H1 (cell line): ENCODE measurements at regions not wholly inside any gene's neighbourhood (a gene's known extent, or its start where the extent isn't known, plus 50 kb on each side); places are given as distances from the start of the nearest gene placed in this dataset.

Source experiments
- CTCF ChIA-PET: fragments of 300-600 bp; sonication (Branson Sonifier 250); formaldehyde crosslinking; loops from one replicate; lab custom pipeline; 2021; ENCODE audit not compliant: partially characterized antibody; lab: Charles Lee
- POLR2A ChIA-PET: fragments of 300-600 bp; sonication (Branson Sonifier 250); formaldehyde crosslinking; loops from one replicate; lab custom pipeline; 2021; ENCODE audit warnings: inconsistent platforms; ENCODE audit not compliant: partially characterized antibody; lab: Charles Lee
- DNase-seq, 2 experiments: peaks; one replicate each; pipeline versions ENCODE4 v3.0.0 to v3.0.0-alpha.2; 2010 to 2022; ENCODE audit warnings: low spot score in 2 of 2, low read depth in 1 of 2, mixed read lengths in 1 of 2
- FAIRE-seq: peaks from 2 replicates; lab custom pipeline; 2011; peaks lifted over from hg19 to GRCh38; lab: Jason Lieb, UNC
- H2AFZ ChIP-seq: 2 replicates; pipeline ENCODE4 v1.8.1; 2012; ENCODE audit warnings: low read length, inconsistent platforms
- H2AK5ac ChIP-seq: 2 replicates; pipeline ENCODE4 v1.6.1; 2013; ENCODE audit warnings: low read depth, low read length
- H2BK120ac ChIP-seq: replicated peaks from 2 replicates; pipeline ENCODE3; 2013; ENCODE audit warnings: low read depth, low read length, inconsistent platforms
- H2BK12ac ChIP-seq: 2 replicates; pipeline ENCODE4 v1.6.1; 2013; ENCODE audit warnings: low read depth, low read length
- H2BK15ac ChIP-seq: 2 replicates; pipeline ENCODE4 v1.6.1; 2013; ENCODE audit warnings: low read length
- H2BK20ac ChIP-seq: 2 replicates; pipeline ENCODE4 v1.6.1; 2013; ENCODE audit warnings: low read length
- H2BK5ac ChIP-seq: 2 replicates; pipeline ENCODE4 v1.6.1; 2013; ENCODE audit warnings: low read depth, low read length
- H3K14ac ChIP-seq: 2 replicates; pipeline ENCODE4 v1.6.1; 2013; ENCODE audit warnings: inconsistent platforms; ENCODE audit not compliant: insufficient read length
- H3K18ac ChIP-seq: 2 replicates; pipeline ENCODE4 v1.6.1; 2013; ENCODE audit warnings: low read length; ENCODE audit errors: extremely low read depth
- H3K23ac ChIP-seq: 2 replicates; pipeline ENCODE4 v1.6.1; 2013; ENCODE audit warnings: inconsistent platforms; ENCODE audit not compliant: insufficient read length
- H3K23me2 ChIP-seq: 2 replicates; pipeline ENCODE4 v1.6.1; 2013; ENCODE audit warnings: low read depth, low read length
- H3K27ac ChIP-seq: 2 replicates; pipeline ENCODE4 v1.6.1; 2011; ENCODE audit warnings: low read depth, low read length, inconsistent platforms
- H3K27me3 ChIP-seq, 4 experiments: replicated peaks in 1 of 4; 1 replicate in 1 of 4; 2 replicates in 3 of 4; pipeline versions ENCODE4 v1.6.1 to v1.8.1; 2011 to 2013; ENCODE audit warnings: low read length in 3 of 4, mild to moderate bottlenecking in 3 of 4, inconsistent platforms in 2 of 4, mixed read lengths in 2 of 4, moderate library complexity in 1 of 4; ENCODE audit not compliant: control insufficient read depth in 3 of 4, insufficient read depth in 3 of 4; ENCODE audit errors: extremely low read depth in 1 of 4
- H3K36me3 ChIP-seq, 4 experiments: 2 replicates each; pipeline versions ENCODE4 v1.6.1 to v1.8.1; 2011 to 2013; ENCODE audit warnings: mild to moderate bottlenecking in 4 of 4, low read length in 3 of 4, moderate library complexity in 2 of 4, control low read depth in 1 of 4, inconsistent platforms in 1 of 4; ENCODE audit not compliant: insufficient read depth in 4 of 4, control insufficient read depth in 2 of 4
- H3K4ac ChIP-seq: replicated peaks from 2 replicates; pipeline ENCODE3; 2013; ENCODE audit warnings: low read length, low read depth, mixed read lengths, inconsistent platforms; ENCODE audit not compliant: insufficient read length
- H3K4me1 ChIP-seq, 4 experiments: replicated peaks in 1 of 4; 1 replicate in 1 of 4; 2 replicates in 3 of 4; pipeline versions ENCODE4 v1.6.1 to v1.8.1; 2011 to 2013; ENCODE audit warnings: low read length in 3 of 4, inconsistent platforms in 2 of 4, mixed read lengths in 1 of 4; ENCODE audit not compliant: insufficient read depth in 4 of 4, control insufficient read depth in 3 of 4
- H3K4me2 ChIP-seq, 2 experiments: 2 replicates each; pipeline versions ENCODE4 v1.6.1 to v1.8.1; 2011 to 2013; ENCODE audit warnings: low read depth in 2 of 2, low read length in 2 of 2, control low read depth in 1 of 2, inconsistent platforms in 1 of 2, mild to moderate bottlenecking in 1 of 2; ENCODE audit not compliant: insufficient read depth in 1 of 2
- H3K4me3 ChIP-seq, 4 experiments: fragments of 200-600, 300-600 bp in 1 of 4; sonication (generic), shearing (Covaris generic), sonication (Bioruptor Twin) in 1 of 4; 2 replicates each; pipeline versions ENCODE4 v1.5.1 to v1.8.1; 2011 to 2016; ENCODE audit warnings: low read length in 4 of 4, low read depth in 3 of 4, control low read depth in 2 of 4, inconsistent platforms in 2 of 4, mild to moderate bottlenecking in 2 of 4, mixed read lengths in 1 of 4, moderate library complexity in 1 of 4; ENCODE audit not compliant: insufficient read depth in 2 of 4; ENCODE audit errors: extremely low read depth in 1 of 4
- H3K56ac ChIP-seq: replicated peaks from 2 replicates; pipeline ENCODE3; 2013; ENCODE audit warnings: low read depth, mild to moderate bottlenecking, mixed read lengths, low read length, inconsistent platforms; ENCODE audit not compliant: insufficient read length
- H3K79me1 ChIP-seq: 2 replicates; pipeline ENCODE4 v1.6.1; 2013; ENCODE audit warnings: low read depth, low read length, control low read depth
- H3K79me2 ChIP-seq, 2 experiments: 2 replicates each; pipeline versions ENCODE4 v1.6.1 to v1.8.1; 2012 to 2013; ENCODE audit warnings: low read length in 2 of 2, mild to moderate bottlenecking in 2 of 2, inconsistent platforms in 1 of 2; ENCODE audit not compliant: insufficient read depth in 2 of 2, control insufficient read depth in 1 of 2
- H3K9ac ChIP-seq, 4 experiments: replicated peaks in 1 of 4; 1 replicate in 1 of 4; 2 replicates in 3 of 4; pipeline versions ENCODE4 v1.6.1 to v1.8.1; 2011 to 2013; ENCODE audit warnings: low read depth in 3 of 4, low read length in 3 of 4, control low read depth in 2 of 4, mild to moderate bottlenecking in 2 of 4, moderate library complexity in 2 of 4, inconsistent platforms in 1 of 4; ENCODE audit errors: extremely low read depth in 1 of 4
- H3K9me3 ChIP-seq, 2 experiments: 2 replicates each; pipeline versions ENCODE4 v1.6.1 to v1.8.1; 2012 to 2013; ENCODE audit warnings: mild to moderate bottlenecking in 2 of 2, moderate library complexity in 2 of 2, control low read depth in 1 of 2, inconsistent platforms in 1 of 2, low read depth in 1 of 2, low read length in 1 of 2, mixed read lengths in 1 of 2; ENCODE audit not compliant: insufficient read depth in 2 of 2
- H4K20me1 ChIP-seq, 2 experiments: replicated peaks in 1 of 2; 2 replicates each; pipeline versions ENCODE3 to v1.8.1; 2011 to 2013; ENCODE audit warnings: inconsistent platforms in 2 of 2, low read length in 2 of 2, mild to moderate bottlenecking in 1 of 2; ENCODE audit not compliant: insufficient read depth in 2 of 2, control insufficient read depth in 1 of 2
- H4K5ac ChIP-seq: 2 replicates; pipeline ENCODE4 v1.6.1; 2013; ENCODE audit warnings: low read length, low read depth, mixed read lengths, inconsistent platforms; ENCODE audit not compliant: insufficient read length
- H4K8ac ChIP-seq: 2 replicates; pipeline ENCODE4 v1.8.0; 2013; ENCODE audit warnings: mild to moderate bottlenecking, moderate library complexity, low read length, inconsistent platforms; ENCODE audit not compliant: insufficient read depth; ENCODE audit errors: extremely low read depth
- H4K91ac ChIP-seq: replicated peaks from 2 replicates; pipeline ENCODE3; 2013; ENCODE audit warnings: low read length, mixed read lengths, inconsistent platforms; ENCODE audit not compliant: insufficient read length
- GTF2F1 ChIP-seq: IDR thresholded peaks from 2 replicates; pipeline ENCODE4 v1.6.1; 2012; ENCODE audit warnings: low read depth, low read length, improper control_type of control experiment, borderline replicate concordance
- KDM1A ChIP-seq: fragments of 200-600, 300-600 bp; sonication (generic); IDR thresholded peaks from 2 replicates; pipeline ENCODE4 v1.7.1; 2016; ENCODE audit warnings: mild to moderate bottlenecking, low read length, borderline replicate concordance
- NANOG ChIP-seq: IDR thresholded peaks from 2 replicates; pipeline ENCODE4 v1.6.1; 2011; ENCODE audit warnings: low read length, low read depth, mild to moderate bottlenecking, inconsistent platforms; ENCODE audit not compliant: insufficient read depth, poor library complexity, severe bottlenecking
- POLR2A ChIP-seq, 2 experiments: IDR thresholded peaks; 1 replicate in 1 of 2; 2 replicates in 1 of 2; pipeline ENCODE4 v1.6.1; 2011; ENCODE audit warnings: low read depth in 2 of 2, low read length in 2 of 2, mild to moderate bottlenecking in 2 of 2; ENCODE audit errors: control extremely low read depth in 1 of 2
- TCF12 ChIP-seq: IDR thresholded peaks from 2 replicates; pipeline ENCODE4 v1.6.1; 2011; ENCODE audit warnings: low read depth, mild to moderate bottlenecking, low read length
- WGBS, 2 experiments: shearing (Covaris generic) in 1 of 2; methylation state at CpG; one replicate each; pipeline versions ENCODE4 v1.1.6 to v1.1.7; 2013 to 2015; ENCODE audit warnings: low lambda C conversion rate in 2 of 2, mixed read lengths in 2 of 2, inconsistent platforms in 1 of 2, low coverage in 1 of 2, missing lambda C conversion rate in 1 of 2; ENCODE audit not compliant: insufficient replicate concordance in 2 of 2, insufficient coverage in 1 of 2, insufficient read length in 1 of 2; ENCODE audit errors: extremely low coverage in 1 of 2, missing lambda C conversion rate in 1 of 2; 5-methylcytosine and 5-hydroxymethylcytosine counted together

GRCh38 chr3:5531741-5532290 is 344.3 kb downstream of the EDEM1 start:
- no peak overlapping the region for H2BK20ac ChIP-seq
- H3K36me3 ChIP-seq: no peaks in the 10 kb centered on the region
- no peak overlapping the region for H3K27ac ChIP-seq
- POLR2A ChIA-PET: no interaction called here
- H3K4me3 ChIP-seq: no peak overlapping the region
- no peaks in the 10 kb centered on the region for H3K79me2 ChIP-seq
- no peak overlapping the region for H4K5ac ChIP-seq
- H3K9me3 ChIP-seq: no peaks in the 10 kb centered on the region
- H3K27me3 ChIP-seq: no peaks in the 10 kb centered on the region
- no peak overlapping the region for H2BK120ac ChIP-seq
- H4K20me1 ChIP-seq: no peaks in the 10 kb centered on the region
- H3K4me2 ChIP-seq: no peak overlapping the region
- CTCF ChIA-PET: no interaction called here
- no peaks in the 10 kb centered on the region for H3K4me1 ChIP-seq
- H3K18ac ChIP-seq: no peak overlapping the region
- H2BK12ac ChIP-seq: no peak overlapping the region
- DNase-seq: no peak
- H3K23me2 ChIP-seq: no peaks in the 10 kb centered on the region
- H3K9ac ChIP-seq: no peak overlapping the region
- H2BK15ac ChIP-seq: no peak overlapping the region
- no peaks in the 10 kb centered on the region for H3K79me1 ChIP-seq
- no peak overlapping the region for H3K4ac ChIP-seq
- H3K23ac ChIP-seq: no peak overlapping the region
- WGBS, 2 experiments: 81% methylated on average over 3 of the region's 3 CpGs; no CpG with 5 or more reads in 1 of the 2 experiments
- no peak overlapping the region for H2BK5ac ChIP-seq
- TF ChIP-seq TCF12 (no peak), KDM1A (no peak), GTF2F1 (no peak), NANOG (no peak), POLR2A (IDR thresholded peaks at IDR 0.05; ENCODE audit: control extremely low read depth in 1 of 2, low read depth in 2 of 2, low read length in 2 of 2) (no peak)
- TF ChIP-seq, all 59 proteins: peak for 0
- H4K91ac ChIP-seq: no peak overlapping the region
- no peak overlapping the region for H3K14ac ChIP-seq
- no peak overlapping the region for H3K56ac ChIP-seq
- no peak overlapping the region for H4K8ac ChIP-seq
- no peak for FAIRE-seq
- H2AK5ac ChIP-seq: no peak overlapping the region
- H2AFZ ChIP-seq: no peak overlapping the region
